ENCODE measurements at regions not wholly inside any gene's neighbourhood (a gene's known extent, or its start where the extent isn't known, plus 50 kb on each side); places are given as distances from the start of the nearest gene placed in this dataset.

DNA sequence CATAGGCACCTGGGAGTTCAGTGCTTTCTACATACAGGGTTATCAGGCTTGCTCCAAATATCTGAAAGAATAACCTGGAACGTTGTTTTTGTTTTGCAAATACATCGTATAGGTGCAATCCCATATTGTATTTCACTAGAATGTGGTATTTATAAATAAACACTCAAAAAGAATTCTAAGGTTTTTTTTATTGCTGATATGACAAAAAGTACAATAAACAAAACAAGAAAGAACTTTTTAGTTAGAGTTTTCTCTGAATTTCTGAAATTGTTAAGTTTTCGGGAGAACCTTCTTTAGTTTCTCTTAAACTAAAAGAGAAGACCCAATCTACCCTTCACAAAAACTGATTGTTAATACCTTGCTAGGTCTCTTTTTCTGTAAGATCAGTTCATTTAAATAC lies 225.8 kb downstream of the CCDC59 start:
- ChIA-PET CTCF (ENCODE audit: low intra/inter-chr PET ratio) (no interaction called here), POLR2A (no interaction called here)
- no peak overlapping the region for H2AFZ ChIP-seq (ENCODE audit: low read depth, low read length)
- no peak for ATAC-seq
- no peak overlapping the region for H3K27ac ChIP-seq (ENCODE audit: extremely low read depth, low read depth, low read length)
- no peaks in the 10 kb centered on the region for H3K79me2 ChIP-seq (ENCODE audit: control insufficient read depth, insufficient read depth, low read length)
- no peak for DNase-seq (ENCODE audit: extremely low read depth in 1 of 4, low spot score in 3 of 4)
- H3K36me3 ChIP-seq (ENCODE audit: control insufficient read depth, insufficient read depth, low read length) = no peaks in the 10 kb centered on the region
- no peaks in the 10 kb centered on the region for H3K27me3 ChIP-seq (ENCODE audit: control insufficient read depth in 2 of 2, insufficient read depth in 2 of 2, low read length in 2 of 2)
- H3K9me3 ChIP-seq (replicated peaks; ENCODE audit: control insufficient read depth, insufficient read depth, low read depth, low read length) = no peaks in the 10 kb centered on the region
- no peaks in the 10 kb centered on the region for H3K9me1 ChIP-seq (ENCODE audit: control insufficient read depth, insufficient read depth, low read length)
- FAIRE-seq = no peak
- no peak overlapping the region for H3K9ac ChIP-seq (ENCODE audit: insufficient read depth in 1 of 2, low read depth in 2 of 2, low read length in 2 of 2)
- no TSS peak for BruUV-seq (replicated peaks)
- no peaks in the 10 kb centered on the region for H3K4me1 ChIP-seq (replicated peaks in 1 of 2; ENCODE audit: control insufficient read depth in 2 of 2, insufficient read depth in 2 of 2, low read length in 2 of 2)
- H4K20me1 ChIP-seq (replicated peaks; ENCODE audit: control insufficient read depth, insufficient read depth, low read length) = no peaks in the 10 kb centered on the region
- in situ Hi-C loops (cut with MboI) = no loop called here
- WGBS (ENCODE audit: insufficient coverage, low coverage, missing lambda C conversion rate) = 0% methylated on average over 3 of the region's 3 CpGs
- TF ChIP-seq C11orf30 (IDR thresholded peaks at IDR 0.05; ENCODE audit: low read depth) (peak; percentile 64; the same call in 1 of the 2 replicates), MAFK (IDR thresholded peaks at IDR 0.05; ENCODE audit: low read length) (peak; percentile 78), SIN3B (IDR thresholded peaks at IDR 0.05; ENCODE audit: low read depth) (no peak), MAFG (tag; conservative IDR thresholded peaks at IDR 0.05) (peak; percentile 66), ZNF75A (CRISPR knock-in tag; IDR thresholded peaks at IDR 0.05) (no peak), JUND (IDR thresholded peaks at IDR 0.05; ENCODE audit: borderline replicate concordance, low read depth, low read length) (no peak), JUND (tag; IDR thresholded peaks at IDR 0.05; ENCODE audit: borderline replicate concordance, low read depth, low read length) (no peak), FOXA1 (IDR thresholded peaks at IDR 0.05; ENCODE audit: borderline replicate concordance) (no peak), ZNF23 (CRISPR knock-in tag; IDR thresholded peaks at IDR 0.05) (no peak), MAFF (IDR thresholded peaks at IDR 0.05; ENCODE audit: low read length) (peak; percentile 75), ZNF316 (IDR thresholded peaks at IDR 0.05) (peak; percentile 83)
- intact Hi-C loops (cut with micrococcal nuclease) = no loop called here
- no peak overlapping the region for H3K4me2 ChIP-seq (ENCODE audit: insufficient read depth, low read length)
- no peak overlapping the region for H3K4me3 ChIP-seq

Data from K562 (cell line).